ENCODE measurements at regions not wholly inside any gene's neighbourhood (a gene's known extent, or its start where the extent isn't known, plus 50 kb on each side); places are given as distances from the start of the nearest gene placed in this dataset.
A peak's percentile ranks its signal among the peaks of the same experiment; 100 is the strongest.

DNA sequence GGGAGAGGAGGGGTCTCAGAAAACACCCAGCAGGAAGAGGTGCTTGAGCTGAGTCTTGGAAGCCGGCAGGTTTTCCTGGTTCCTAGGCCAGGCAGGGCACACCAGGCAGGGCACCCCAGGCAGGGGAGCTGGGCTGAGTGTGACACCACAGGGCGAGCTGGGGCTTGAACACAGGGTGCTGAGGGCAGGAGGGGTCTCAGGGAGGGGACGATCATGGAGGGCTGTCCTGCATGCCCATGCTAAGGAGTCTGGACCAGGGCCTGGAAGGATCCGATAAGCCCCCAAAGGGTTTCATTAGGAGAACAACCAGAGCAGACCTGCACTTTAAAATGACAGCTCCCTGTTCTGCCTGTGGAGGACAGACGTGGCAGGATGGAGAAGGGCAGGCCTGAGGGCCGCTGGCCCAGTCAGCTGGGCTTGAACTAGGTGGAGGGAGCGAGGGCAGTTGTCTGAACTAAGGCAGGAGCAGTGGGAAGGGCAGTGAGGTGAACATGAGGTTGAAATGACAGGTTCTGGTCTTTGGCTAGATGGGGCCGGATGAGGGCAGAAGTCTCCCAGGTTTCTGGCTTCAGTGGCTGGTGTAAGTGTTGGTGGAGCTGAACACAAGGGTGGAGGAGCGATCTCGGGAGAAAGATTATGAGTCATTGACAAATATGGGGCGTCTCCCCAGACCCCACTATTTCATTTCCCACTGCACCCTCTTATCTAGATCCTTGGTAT is 171.0 kb upstream of the PZP start:
- 76 to 86% (median 85%) methylated on average over 11 of the region's 11 CpGs for WGBS, 5 donors
- Histone ChIP-seq H3K4me1 (no peaks in the 10 kb centered on the region), H3K4me3 (no peak overlapping the region), H3K27me3 (peaks cover 0 to 4% (median 0%) of the 10 kb centered on the region in 3 donors), H3K9me3 (no peaks in the 10 kb centered on the region), H3K36me3 (no peaks in the 10 kb centered on the region), H3K27ac (no peak overlapping the region)
- intact Hi-C loops (cut with DNase I; ENCODE audit: low total_unique reads): no loop called here
- no peak for TF ChIP-seq POLR2A (IDR thresholded peaks at IDR 0.05)
- no peak for TF ChIP-seq POLR2AphosphoS5 (IDR thresholded peaks at IDR 0.05)
- TF ChIP-seq, protein P1, sequence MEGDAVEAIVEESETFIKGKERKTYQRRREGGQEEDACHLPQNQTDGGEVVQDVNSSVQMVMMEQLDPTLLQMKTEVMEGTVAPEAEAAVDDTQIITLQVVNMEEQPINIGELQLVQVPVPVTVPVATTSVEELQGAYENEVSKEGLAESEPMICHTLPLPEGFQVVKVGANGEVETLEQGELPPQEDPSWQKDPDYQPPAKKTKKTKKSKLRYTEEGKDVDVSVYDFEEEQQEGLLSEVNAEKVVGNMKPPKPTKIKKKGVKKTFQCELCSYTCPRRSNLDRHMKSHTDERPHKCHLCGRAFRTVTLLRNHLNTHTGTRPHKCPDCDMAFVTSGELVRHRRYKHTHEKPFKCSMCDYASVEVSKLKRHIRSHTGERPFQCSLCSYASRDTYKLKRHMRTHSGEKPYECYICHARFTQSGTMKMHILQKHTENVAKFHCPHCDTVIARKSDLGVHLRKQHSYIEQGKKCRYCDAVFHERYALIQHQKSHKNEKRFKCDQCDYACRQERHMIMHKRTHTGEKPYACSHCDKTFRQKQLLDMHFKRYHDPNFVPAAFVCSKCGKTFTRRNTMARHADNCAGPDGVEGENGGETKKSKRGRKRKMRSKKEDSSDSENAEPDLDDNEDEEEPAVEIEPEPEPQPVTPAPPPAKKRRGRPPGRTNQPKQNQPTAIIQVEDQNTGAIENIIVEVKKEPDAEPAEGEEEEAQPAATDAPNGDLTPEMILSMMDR (IDR thresholded peaks at IDR 0.05): no peak
- no peak for TF ChIP-seq EP300 (IDR thresholded peaks at IDR 0.05)
- DNase-seq: no peak

GRCh38 chr12:9378430-9378835 is 170.2 kb upstream of the PZP start:
- intact Hi-C loops (cut with DNase I; ENCODE audit: low total_unique reads): no loop called here
- Histone ChIP-seq H3K4me3 (no peak overlapping the region), H3K27ac (no peak overlapping the region), H3K36me3 (no peaks in the 10 kb centered on the region), H3K27me3 (peaks cover 0 to 4% (median 0%) of the 10 kb centered on the region in 3 donors), H3K9me3 (no peaks in the 10 kb centered on the region), H3K4me1 (no peaks in the 10 kb centered on the region)
- DNase-seq: peak in 1 of 2 donors; percentile 58
- WGBS, 5 donors: 52 to 65% (median 59%) methylated on average over 6 of the region's 6 CpGs
- TF ChIP-seq, protein P1 (IDR thresholded peaks at IDR 0.05): no peak
- TF ChIP-seq EP300 (IDR thresholded peaks at IDR 0.05) (no peak), POLR2AphosphoS5 (IDR thresholded peaks at IDR 0.05) (no peak), POLR2A (IDR thresholded peaks at IDR 0.05) (no peak)

GRCh38 chr12:9372202-9372601 is 164.0 kb upstream of the PZP start:
- 69 to 93% (median 81%) methylated on average over 2 of the region's 2 CpGs for WGBS, 5 donors
- H3K36me3 ChIP-seq: no peaks in the 10 kb centered on the region
- no peaks in the 10 kb centered on the region for H3K4me1 ChIP-seq
- peaks cover 0 to 4% (median 0%) of the 10 kb centered on the region in 3 donors for H3K27me3 ChIP-seq
- intact Hi-C loops (cut with DNase I; ENCODE audit: low total_unique reads): no loop called here
- H3K9me3 ChIP-seq: no peaks in the 10 kb centered on the region
- H3K4me3 ChIP-seq: no peak overlapping the region
- no peak overlapping the region for H3K27ac ChIP-seq
- DNase-seq: no peak
- TF ChIP-seq, protein P1 (IDR thresholded peaks at IDR 0.05): no peak
- no peak for TF ChIP-seq POLR2A (IDR thresholded peaks at IDR 0.05)
- TF ChIP-seq POLR2AphosphoS5 (IDR thresholded peaks at IDR 0.05): no peak
- TF ChIP-seq EP300 (IDR thresholded peaks at IDR 0.05): no peak

DNA sequence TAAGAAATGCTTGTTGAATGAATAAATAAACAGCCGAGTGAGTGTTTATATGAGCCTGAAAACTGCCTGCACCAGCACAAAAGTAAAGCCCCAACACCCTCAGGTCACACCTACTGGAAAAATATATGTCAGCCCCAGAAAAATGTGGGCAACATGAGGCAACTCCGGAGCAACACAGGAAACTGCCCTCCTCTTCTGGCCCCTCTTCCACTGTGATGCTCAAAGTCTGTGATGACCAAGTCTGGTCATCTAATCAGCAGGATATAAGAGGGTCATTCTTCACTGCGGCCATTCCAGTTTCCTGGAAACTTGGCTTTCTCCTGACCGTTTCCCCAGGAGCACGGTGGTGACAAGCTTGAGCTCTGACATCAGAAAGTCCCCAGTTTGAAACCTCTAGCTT is 159.6 kb upstream of the PZP start:
- H3K4me3 ChIP-seq: no peak overlapping the region
- no peaks in the 10 kb centered on the region for H3K27me3 ChIP-seq
- TF ChIP-seq POLR2A (IDR thresholded peaks at IDR 0.05): no peak
- TF ChIP-seq, protein P1 (IDR thresholded peaks at IDR 0.05): no peak
- no peak for TF ChIP-seq EP300 (IDR thresholded peaks at IDR 0.05)
- no peak for TF ChIP-seq POLR2AphosphoS5 (IDR thresholded peaks at IDR 0.05)
- intact Hi-C loops (cut with DNase I; ENCODE audit: low total_unique reads): no loop called here
- WGBS, 5 donors: 60 to 73% (median 69%) methylated on average over 5 of the region's 5 CpGs
- H3K27ac ChIP-seq: no peak overlapping the region
- peaks cover 0 to 13% (median 0%) of the 10 kb centered on the region in 4 donors for H3K4me1 ChIP-seq
- no peak for DNase-seq
- H3K36me3 ChIP-seq: no peaks in the 10 kb centered on the region
- no peaks in the 10 kb centered on the region for H3K9me3 ChIP-seq
